CD4-positive, alpha-beta T cell treated with Interleukin-21 for 1 hour (primary cell): ENCODE measurements at regions not wholly inside any gene's neighbourhood (a gene's known extent, or its start where the extent isn't known, plus 50 kb on each side); places are given as distances from the start of the nearest gene placed in this dataset.

Source experiments
- DNase-seq: peaks from one replicate; pipeline ENCODE4 v3.0.0-alpha.2; 2020

DNA sequence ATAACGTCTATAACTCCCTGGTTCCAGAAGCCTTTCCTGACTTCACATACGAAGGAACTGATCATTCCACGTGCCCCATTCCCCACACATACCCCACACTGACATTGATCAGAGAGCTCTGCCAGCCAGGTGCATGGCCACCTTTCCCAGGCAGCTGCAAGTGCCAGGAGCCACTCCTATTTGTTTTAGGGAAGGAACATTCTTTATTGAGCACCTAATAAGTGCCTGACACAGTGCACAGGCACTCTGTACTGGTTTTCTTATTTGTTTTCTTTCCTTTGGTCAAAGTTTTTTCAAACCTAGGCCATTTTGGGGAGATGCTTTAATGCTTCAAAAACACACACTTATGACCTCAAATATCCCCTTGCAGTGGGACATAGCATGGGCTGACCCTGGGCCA is 50.0 kb downstream of the PITPNM2 start:
- no peak for DNase-seq

DNA sequence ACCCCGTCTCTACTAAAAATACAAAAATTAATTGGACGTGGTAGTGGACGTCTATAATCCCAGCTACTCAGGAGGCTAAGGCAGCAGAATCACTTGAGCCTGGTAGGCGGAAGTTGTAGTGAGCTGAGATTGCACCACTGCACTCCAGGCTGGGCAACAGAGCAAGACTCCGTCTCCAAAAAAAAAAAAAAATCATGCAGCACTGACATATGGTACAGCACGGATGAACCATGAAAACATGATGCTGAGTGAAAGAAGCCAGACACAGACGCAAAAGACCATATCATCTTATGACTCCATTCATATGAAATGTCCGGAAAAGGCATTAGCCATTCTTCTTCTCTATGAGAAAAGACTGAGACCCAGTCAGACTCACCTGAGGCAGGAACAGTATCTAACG is 50.4 kb downstream of the PITPNM2 start:
- no peak for DNase-seq

DNA sequence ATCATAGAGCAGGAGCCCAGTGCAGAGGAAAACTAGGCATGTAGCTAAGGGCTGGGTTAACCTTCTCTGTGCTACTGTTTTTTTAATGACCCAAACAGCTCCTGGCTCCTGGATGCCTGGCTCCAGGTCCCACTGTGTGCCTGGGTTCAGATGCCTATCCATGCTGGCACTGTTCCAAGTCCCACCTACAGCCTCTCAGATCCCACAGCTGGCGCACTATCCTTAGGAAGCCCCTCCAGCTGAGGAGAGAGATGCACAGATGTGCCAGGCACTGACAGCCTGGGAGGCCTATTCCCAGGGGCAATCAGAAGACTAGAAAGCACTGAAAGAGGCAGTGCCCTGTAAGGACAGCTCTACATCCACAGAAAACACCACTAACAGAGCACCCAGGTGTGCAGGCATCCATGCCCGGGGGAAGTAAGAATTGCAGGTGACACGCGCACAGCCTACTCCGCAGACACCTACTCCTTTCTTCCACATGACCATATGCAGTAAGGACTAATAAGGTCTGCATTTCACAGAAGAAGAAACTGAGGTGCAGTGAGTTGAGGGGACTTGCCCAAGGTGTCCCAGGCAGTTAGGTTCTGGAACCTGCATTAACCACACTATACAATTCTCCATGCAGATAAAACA is 51.2 kb downstream of the PITPNM2 start:
- no peak for DNase-seq

- no peak for DNase-seq
Observed at GRCh38 chr12:123098780-123099179, 52.1 kb downstream of the PITPNM2 start.

DNA sequence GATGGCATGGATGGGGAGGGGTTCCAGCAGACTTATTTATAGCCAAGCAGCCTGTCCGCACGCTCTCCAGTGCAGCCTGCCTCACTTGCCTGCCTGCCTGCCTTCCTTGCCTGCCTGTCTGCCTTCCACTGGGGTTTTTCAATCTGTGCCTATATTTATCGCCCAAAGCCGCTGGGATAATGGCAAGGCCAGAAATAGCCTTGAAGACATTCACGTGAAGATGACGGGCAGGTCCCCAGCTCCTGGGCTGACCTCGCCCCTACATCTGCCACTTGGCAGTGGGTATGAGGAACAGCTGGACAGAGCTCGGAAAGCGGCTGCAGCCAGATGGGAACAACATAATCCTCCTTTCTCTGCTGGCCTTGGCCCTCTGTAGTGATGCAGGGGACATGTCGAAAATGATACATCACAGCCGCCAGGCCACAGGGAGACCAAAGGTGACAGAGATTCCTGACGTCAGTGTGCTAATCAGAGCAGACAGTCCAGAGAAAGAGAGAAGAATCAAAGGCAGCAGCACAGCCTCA is 53.3 kb downstream of the PITPNM2 start:
- DNase-seq = no peak

DNA sequence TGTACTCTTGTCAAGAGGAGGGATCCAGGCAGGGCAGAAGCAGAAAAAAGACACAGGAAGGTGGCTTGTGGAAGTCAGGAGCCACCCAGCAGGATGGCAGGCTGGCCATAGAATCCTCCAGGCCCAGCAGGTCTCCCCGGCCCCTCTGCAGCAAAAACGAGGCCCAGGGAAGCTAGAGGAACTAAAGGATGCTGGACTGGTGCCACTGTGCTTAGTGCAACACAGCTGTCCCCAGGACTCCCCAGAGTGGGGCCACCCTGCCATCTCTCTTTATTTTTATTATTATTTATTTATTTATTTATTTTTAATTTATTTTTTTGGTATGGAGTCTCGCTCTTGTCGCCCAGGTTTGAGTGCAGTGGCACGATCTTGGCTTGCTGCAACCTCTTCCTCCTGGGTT is 54.1 kb downstream of the PITPNM2 start:
- no peak for DNase-seq

- no peak for DNase-seq
Observed at GRCh38 chr12:123096182-123096581, 54.7 kb downstream of the PITPNM2 start.

- DNase-seq = no peak
Observed at GRCh38 chr12:123095078-123095881, 55.6 kb downstream of the PITPNM2 start.

DNA sequence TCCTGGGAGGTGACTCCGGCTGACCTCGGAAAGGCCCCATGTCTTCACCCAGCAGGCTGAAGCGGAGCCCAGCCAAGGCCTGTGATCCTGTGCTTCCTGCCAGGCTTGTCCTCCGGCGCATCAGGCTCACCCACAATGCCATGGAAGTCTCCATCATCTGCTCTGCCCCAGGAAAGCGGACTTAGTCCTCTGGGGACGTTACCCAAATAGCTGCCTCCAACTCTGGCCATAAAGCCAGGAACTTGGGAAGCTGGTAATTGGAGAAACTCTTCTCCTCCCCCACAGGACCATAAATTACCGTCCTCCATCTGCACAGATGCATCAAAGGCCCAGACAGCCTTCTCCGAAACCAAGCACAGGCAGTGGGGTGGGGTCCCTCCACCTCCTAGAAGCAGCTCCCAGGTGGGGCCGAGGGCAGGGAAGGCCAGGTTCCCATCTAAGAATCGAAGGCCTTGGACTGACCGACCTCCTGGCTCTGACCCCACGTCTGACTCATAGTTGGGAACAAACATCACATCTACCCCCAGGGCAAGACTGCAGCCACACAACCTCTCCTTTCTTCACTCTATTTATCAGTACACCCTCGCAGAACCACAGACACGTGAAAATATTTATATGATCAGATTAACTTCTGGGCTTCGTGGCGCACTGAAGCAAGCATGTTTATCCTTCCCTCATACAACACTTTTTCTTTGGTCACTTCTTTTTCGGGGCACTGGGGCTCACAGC is 56.4 kb downstream of the PITPNM2 start:
- DNase-seq = no peak

- DNase-seq = no peak
Observed at GRCh38 chr12:123092866-123093265, 58.0 kb downstream of the PITPNM2 start.

- DNase-seq = no peak
Observed at GRCh38 chr12:123091230-123092150, 59.4 kb downstream of the PITPNM2 start.

DNA sequence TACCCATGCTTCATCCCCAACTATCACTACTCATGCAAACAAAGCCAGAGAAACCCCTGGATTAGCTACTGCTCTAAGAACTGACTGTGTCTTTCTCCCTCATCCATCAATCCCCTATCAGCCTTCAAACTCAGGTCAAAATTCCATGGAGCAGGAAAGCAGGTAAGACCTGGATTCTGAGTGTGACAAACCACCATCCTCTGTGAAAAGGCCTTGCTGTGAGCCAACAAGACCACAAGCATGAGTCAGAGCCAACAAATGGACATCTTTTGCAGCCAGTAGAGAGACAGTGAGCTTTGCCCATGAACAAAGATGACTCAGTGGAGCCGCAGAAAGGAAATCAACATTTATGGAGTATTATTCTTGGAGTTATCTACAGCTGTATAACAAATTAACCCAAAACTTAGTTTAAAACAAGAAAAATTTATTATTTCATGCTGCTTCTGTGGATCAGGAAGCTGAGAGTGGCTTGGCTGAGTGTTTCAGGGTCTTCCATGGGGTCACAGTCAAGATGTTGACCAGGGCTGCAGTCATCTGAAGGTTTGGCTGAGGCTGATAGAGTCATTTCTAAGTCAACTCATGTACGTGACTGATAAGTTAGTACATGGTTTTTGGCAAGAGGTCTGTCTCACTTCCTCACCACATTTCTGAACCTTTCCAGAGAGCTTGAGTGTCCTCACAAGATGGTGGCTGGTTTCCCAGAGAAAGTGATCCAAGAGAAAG is 61.1 kb downstream of the PITPNM2 start:
- no peak for DNase-seq

DNA sequence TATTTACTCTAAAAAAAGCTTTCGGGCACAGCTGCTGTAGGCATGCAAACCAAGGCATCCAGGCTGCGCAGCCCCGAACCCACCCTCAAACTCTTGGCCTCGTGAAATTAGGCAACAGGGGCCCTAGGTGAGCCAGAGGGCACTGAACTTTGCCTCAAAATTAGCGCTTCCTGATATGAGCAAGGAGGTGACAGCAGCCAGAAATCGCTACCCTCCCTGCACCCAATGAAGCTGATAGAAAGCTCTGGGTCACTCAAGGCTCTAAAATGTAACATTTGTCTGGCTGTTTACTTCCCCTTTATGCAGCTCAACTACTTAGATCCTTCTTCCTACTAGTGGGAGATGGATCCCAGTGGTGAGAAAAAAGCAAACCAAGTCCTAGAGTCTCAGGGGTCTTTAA is 61.8 kb downstream of the PITPNM2 start:
- no peak for DNase-seq

- no peak for DNase-seq
Observed at GRCh38 chr12:123085730-123086487, 65.0 kb downstream of the PITPNM2 start.

GRCh38 chr12:123085066-123085465 is 65.8 kb downstream of the PITPNM2 start:
- no peak for DNase-seq

GRCh38 chr12:123083661-123084571 is 67.0 kb downstream of the PITPNM2 start:
- no peak for DNase-seq

- DNase-seq = no peak
Observed at GRCh38 chr12:123080634-123081033, 70.3 kb downstream of the PITPNM2 start.

DNA sequence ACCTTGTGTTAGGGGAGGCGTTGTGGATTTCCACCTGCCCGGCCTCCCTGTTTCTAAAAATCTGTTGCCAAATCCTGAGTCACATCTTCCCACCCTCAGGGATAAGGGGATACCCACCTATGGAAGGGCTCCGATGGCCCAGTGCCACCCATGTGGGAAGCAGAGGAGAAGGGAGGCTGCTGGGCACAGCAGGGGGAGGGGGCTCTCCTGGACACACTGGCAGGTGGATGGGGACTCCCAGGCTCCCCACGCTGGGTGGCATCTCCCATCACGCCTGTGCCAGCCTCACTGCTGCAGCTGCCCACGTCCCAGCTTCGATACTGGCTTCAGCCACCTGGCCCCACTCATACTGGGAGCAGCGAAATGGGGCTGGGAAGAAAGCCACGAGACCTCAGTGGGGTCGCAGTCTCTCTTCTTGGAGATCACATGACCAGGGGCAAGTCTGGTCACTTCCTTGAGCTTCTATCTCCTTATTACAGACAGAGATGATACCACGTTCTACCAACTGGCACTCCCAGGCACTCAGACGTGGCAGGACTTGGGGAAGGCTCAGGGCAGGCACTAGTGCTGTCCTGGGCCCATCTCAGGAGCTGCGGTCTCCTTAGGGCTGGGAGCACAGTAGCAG is 72.2 kb downstream of the PITPNM2 start:
- DNase-seq = no peak

DNA sequence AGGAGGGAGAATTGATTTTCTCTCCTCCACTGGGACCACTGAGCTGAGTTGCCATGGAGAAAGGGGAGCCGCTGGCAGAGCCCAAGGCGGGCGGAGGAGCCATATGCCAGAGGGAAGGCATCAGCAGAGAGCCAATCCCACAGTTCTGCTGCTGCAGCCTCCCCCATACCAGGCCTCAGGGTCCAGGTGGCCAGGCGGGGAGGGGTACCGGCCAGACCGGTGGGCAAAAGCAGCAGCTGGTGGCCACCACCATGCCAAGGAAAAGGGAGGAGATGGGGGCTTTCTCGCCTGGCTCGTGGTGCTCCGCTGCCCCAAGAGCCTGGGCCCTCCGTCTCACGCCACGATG is 72.8 kb downstream of the PITPNM2 start:
- DNase-seq = no peak
